ENCODE measurements at regions not wholly inside any gene's neighbourhood (a gene's known extent, or its start where the extent isn't known, plus 50 kb on each side); places are given as distances from the start of the nearest gene placed in this dataset.
"Not testable (repeated sequence)": the region's sequence is repeated elsewhere in the genome, so short reads cannot be mapped to it uniquely, and the experiment has no call there.

DNA sequence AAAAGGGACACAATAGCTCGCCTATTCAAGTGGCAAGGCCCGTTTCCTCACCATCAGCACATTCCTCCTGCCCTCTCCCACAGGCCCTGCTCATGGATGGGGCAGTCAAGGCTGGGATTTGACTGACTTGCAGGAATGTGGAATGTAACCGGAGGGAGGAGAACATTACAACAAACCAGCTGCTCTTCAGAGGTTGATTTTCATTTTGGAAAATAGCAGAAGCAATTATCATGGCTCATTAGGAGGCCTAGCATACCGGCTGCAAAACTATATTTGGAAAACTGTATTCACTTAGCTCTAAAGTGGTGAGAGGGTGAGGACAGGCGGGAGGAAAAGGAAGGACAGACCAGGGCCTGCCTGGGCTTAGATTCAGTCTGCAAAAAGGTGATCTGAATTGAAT, 283.7 kb downstream of the CD83 start:
- Histone ChIP-seq H3K36me3 (ENCODE audit: control insufficient read depth, insufficient read depth, low read length) (no peaks in the 10 kb centered on the region), H3K4me3 (ENCODE audit: low read depth, low read length) (no peak overlapping the region), H3K27me3 (ENCODE audit: control insufficient read depth, insufficient read depth, low read length) (no peaks in the 10 kb centered on the region)
- DNase-seq (ENCODE audit: low read depth) (no peak), FAIRE-seq (no peak)
- TF ChIP-seq, protein P1, sequence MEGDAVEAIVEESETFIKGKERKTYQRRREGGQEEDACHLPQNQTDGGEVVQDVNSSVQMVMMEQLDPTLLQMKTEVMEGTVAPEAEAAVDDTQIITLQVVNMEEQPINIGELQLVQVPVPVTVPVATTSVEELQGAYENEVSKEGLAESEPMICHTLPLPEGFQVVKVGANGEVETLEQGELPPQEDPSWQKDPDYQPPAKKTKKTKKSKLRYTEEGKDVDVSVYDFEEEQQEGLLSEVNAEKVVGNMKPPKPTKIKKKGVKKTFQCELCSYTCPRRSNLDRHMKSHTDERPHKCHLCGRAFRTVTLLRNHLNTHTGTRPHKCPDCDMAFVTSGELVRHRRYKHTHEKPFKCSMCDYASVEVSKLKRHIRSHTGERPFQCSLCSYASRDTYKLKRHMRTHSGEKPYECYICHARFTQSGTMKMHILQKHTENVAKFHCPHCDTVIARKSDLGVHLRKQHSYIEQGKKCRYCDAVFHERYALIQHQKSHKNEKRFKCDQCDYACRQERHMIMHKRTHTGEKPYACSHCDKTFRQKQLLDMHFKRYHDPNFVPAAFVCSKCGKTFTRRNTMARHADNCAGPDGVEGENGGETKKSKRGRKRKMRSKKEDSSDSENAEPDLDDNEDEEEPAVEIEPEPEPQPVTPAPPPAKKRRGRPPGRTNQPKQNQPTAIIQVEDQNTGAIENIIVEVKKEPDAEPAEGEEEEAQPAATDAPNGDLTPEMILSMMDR (IDR thresholded peaks at IDR 0.05; ENCODE audit: insufficient read depth, low read length, severe bottlenecking), result no peak

DNA sequence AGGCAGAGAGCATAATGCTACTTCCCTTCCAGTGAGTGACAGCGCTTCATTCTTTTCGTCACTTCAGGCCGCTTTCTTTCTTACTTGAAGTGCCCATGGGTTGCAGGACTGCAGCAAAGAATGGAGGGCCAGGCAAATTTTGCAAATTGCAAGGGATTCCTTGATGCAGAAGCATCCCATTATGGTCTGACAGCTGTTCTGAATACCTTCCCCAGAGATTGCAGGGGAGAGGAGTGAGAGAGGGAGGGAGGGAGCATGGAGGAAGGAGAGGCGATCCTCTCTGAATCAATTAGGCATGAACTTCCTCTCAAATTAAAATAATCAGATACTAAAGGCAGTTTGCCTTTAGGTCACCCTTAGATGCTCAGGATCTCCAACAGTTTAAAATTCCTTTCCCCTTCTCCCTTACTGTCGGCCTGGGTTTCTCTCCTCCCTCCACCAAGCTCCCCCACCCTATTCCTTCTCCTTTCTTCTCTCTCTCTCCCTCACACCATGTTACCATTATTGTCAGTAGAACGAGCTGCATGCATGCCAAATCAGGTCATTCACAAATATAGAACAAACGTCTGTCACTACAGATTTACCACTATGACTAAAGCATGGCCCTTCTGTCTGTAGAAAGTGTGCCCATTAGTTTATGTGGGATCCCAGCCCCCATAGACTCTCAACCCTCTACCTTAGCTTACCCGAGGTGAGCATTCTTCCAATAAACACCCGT, 289.2 kb downstream of the CD83 start:
- Histone ChIP-seq H3K4me3 (ENCODE audit: low read depth, low read length) (no peak overlapping the region), H3K27me3 (ENCODE audit: control insufficient read depth, insufficient read depth, low read length) (no peaks in the 10 kb centered on the region), H3K36me3 (ENCODE audit: control insufficient read depth, insufficient read depth, low read length) (no peaks in the 10 kb centered on the region)
- no peak for FAIRE-seq
- TF ChIP-seq, protein P1 (IDR thresholded peaks at IDR 0.05; ENCODE audit: insufficient read depth, low read length, severe bottlenecking), result no peak
- DNase-seq (ENCODE audit: low read depth), result no peak

DNA sequence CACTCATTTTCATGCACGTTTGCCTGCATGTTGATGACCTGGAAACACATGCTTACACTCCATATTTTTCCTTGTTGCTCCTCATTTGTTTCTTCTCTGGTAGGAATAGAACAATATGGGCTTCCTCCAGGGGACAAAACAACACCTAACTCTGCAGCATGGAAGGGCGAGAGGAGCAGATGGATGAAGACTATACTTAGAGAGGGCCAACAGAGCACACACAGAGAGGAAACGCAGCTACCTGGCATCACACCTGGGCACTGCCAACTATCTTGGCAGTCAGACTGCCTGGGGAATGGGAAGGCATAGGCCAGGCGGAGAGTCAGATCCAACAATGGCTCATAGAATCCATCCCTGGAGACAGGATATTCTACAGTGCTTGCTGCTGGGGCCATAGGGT, 290.9 kb downstream of the CD83 start:
- FAIRE-seq, result peak; percentile 52
- Histone ChIP-seq H3K4me3 (ENCODE audit: low read depth, low read length) (no peak overlapping the region), H3K27me3 (ENCODE audit: control insufficient read depth, insufficient read depth, low read length) (no peaks in the 10 kb centered on the region), H3K36me3 (ENCODE audit: control insufficient read depth, insufficient read depth, low read length) (no peaks in the 10 kb centered on the region)
- no peak for DNase-seq (ENCODE audit: low read depth)
- TF ChIP-seq, protein P1 (IDR thresholded peaks at IDR 0.05; ENCODE audit: insufficient read depth, low read length, severe bottlenecking), result no peak

DNA sequence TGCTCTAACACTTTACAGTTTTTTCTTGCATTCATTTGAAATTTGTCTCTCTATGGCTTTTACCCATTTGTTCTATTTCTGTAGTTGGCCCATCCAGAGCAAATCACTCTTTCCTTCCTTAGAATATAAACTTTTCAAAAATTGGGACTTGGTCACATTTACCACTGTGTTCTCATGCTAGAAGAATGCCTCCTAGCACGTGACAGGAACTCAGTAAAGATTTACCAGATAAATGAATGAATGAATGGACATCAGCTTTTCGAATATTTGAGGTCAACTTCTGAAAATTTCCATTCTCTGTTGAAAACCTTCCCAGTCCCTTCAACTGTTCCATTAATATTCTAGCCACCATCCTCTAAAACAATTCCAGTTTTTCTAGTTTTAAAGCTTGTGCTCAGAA, 294.5 kb downstream of the CD83 start:
- Histone ChIP-seq H3K27me3 (ENCODE audit: control insufficient read depth, insufficient read depth, low read length) (no peaks in the 10 kb centered on the region), H3K4me3 (ENCODE audit: low read depth, low read length) (no peak overlapping the region), H3K36me3 (ENCODE audit: control insufficient read depth, insufficient read depth, low read length) (no peaks in the 10 kb centered on the region)
- no peak for DNase-seq (ENCODE audit: low read depth)
- TF ChIP-seq, protein P1 (IDR thresholded peaks at IDR 0.05; ENCODE audit: insufficient read depth, low read length, severe bottlenecking), result no peak
- FAIRE-seq, result no peak

DNA sequence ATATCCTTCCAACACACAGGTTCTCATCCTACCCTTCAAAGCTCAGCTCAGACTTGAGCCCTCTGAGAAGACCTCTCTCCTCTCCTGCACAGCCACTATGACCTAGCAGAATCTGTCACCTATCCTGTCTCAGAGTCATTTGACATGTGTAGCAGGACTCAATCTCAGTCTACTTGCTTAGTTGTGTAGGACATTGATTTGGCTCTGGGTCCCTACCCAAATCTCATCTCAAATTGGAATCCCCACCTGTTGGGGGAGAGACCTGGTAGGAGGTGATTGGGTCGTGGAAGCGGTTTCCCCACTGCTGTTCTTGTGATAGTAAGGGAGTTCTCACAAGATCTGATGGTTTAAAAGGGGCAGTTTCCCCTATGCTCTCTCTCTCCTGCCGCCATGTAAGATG, 297.9 kb downstream of the CD83 start:
- no peak overlapping the region for H3K4me3 ChIP-seq (ENCODE audit: low read depth, low read length)
- no peak for DNase-seq (ENCODE audit: low read depth)
- H3K27me3 ChIP-seq (ENCODE audit: control insufficient read depth, insufficient read depth, low read length), result no peaks in the 10 kb centered on the region
- TF ChIP-seq, protein P1 (IDR thresholded peaks at IDR 0.05; ENCODE audit: insufficient read depth, low read length, severe bottlenecking), result no peak
- FAIRE-seq, result peak; percentile 23
- H3K36me3 ChIP-seq (ENCODE audit: control insufficient read depth, insufficient read depth, low read length), result no peaks in the 10 kb centered on the region

DNA sequence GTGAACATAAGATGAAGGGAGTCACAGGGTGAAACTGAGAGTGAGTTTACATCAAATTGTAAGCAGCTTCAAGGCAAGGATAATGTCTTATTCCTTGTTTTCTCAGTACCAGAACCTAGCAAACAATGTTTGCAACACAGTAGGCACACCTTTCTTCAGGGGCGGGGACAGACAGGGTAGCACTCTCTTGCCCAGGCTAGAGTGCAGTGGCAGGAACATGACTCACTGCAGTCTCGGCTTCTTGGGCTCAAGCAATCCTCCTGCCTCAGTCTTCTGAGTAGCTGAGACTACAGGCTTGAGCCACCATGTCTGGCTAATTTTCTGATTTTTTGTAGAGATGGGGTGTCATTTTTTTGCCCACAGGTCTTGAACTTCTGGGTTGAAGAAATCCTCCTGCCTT, 299.8 kb downstream of the CD83 start:
- peak; percentile 81 for DNase-seq (ENCODE audit: low read depth)
- TF ChIP-seq, protein P1 (IDR thresholded peaks at IDR 0.05; ENCODE audit: insufficient read depth, low read length, severe bottlenecking), result no peak
- no peak overlapping the region for H3K4me3 ChIP-seq (ENCODE audit: low read depth, low read length)
- FAIRE-seq, result peak; percentile 90
- no peaks in the 10 kb centered on the region for H3K36me3 ChIP-seq (ENCODE audit: control insufficient read depth, insufficient read depth, low read length)
- H3K27me3 ChIP-seq (ENCODE audit: control insufficient read depth, insufficient read depth, low read length), result no peaks in the 10 kb centered on the region

DNA sequence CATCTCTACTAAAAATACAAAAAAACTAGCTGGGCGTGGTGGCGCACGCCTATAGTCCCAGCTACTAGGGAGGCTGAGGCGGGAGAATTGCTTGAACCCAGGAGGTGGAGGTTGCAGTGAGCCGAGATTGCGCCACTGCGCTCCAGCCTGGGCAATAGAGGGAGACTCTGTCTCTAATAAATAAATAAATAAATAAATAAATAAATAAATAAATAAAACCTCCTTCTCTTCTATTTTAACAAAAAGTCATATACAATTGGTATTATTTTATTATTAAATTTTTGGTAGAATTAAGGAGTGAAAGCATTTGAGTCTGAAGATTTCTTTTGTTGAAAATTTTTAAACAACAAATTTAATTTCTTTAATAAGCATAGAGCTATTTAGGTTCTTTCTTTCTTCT, 301.7 kb downstream of the CD83 start:
- H3K27me3 ChIP-seq (ENCODE audit: control insufficient read depth, insufficient read depth, low read length); DNase-seq (ENCODE audit: low read depth); H3K36me3 ChIP-seq (ENCODE audit: control insufficient read depth, insufficient read depth, low read length); H3K4me3 ChIP-seq (ENCODE audit: low read depth, low read length); FAIRE-seq: not testable (repeated sequence)
